Heart left ventricle (tissue), 13 donors: ENCODE measurements at regions not wholly inside any gene's neighbourhood (a gene's known extent, or its start where the extent isn't known, plus 50 kb on each side); places are given as distances from the start of the nearest gene placed in this dataset.

Experiments
- CTCF ChIP-seq, 12 donors: fragments of 200-600 bp; sonication (generic) in 4 of 12; IDR thresholded peaks; one replicate each; pipeline versions ENCODE4 v1.5.0 to v1.8.0; 2018 to 2022; ENCODE audit warnings: antibody characterized with exemption in 12 of 12, mild to moderate bottlenecking in 5 of 12
- POLR2A ChIP-seq, 2 donors: fragments of 450-650 bp; IDR thresholded peaks; one replicate each; pipeline ENCODE4 v1.6.1; 2017; ENCODE audit warnings: antibody characterized with exemption in 2 of 2, mild to moderate bottlenecking in 2 of 2, moderate library complexity in 2 of 2
- donor health status: ischemic (EF 13 %, LVEDD 7.1; RV severe dilation, severe dysfunction).
- donor health status: DM: no; HTN: yes; CAD: no.
- donor health status: DM: no; HTN: no; CAD: no.
- donor health status: ischemic (EF 25% LVEDD 6.9; RV normal size, moderate dysfunction).
- donor health status: ischemic (EF 25% LVEDD 5.7; RV mildly dilated, moderate dysfunction).
- donor health status: ischemic (EF 35%, LVEDD 5.7; RV mildly dilated, moderate dysfunction).
- donor health status: nonischemic (EF 11% LVEDD 7.7; RV severe dilation, severe dysfunction).
- donor health status: DM: yes; HTN: yes; CAD: no.
- donor health status: PGD.
- donor health status: ischemic (EF 29% LVEDD 5.4; RV normal size, mild dysfunction).
- donor health status: nonischemic (EF 23%, LVEDD 6.1; RV moderate dilation, normal function).

- TF ChIP-seq CTCF (IDR thresholded peaks at IDR 0.05) (no peak), POLR2A (IDR thresholded peaks at IDR 0.05) (no peak)
Measured at GRCh38 chr4:170589597-170590191, 499.9 kb upstream of the AADAT start.
